K562 (cell line): ENCODE measurements at regions not wholly inside any gene's neighbourhood (a gene's known extent, or its start where the extent isn't known, plus 50 kb on each side); places are given as distances from the start of the nearest gene placed in this dataset.

Experiments used
- ATAC-seq: fragments of 200-7000 bp; cut with Tn5 transposase; 3 replicates; pipeline ENCODE4 v1.9.1; 2020; ENCODE audit warnings: moderate library complexity
- BruUV-seq: library from RNA; stranded (reverse); fragments of 400-500 nt; replicated peaks from 2 replicates; lab custom pipeline; 2021; lab: Mats Ljungman, UMichigan
- CTCF ChIA-PET: fragments of 300-600 bp; formaldehyde crosslinking; extraction: SDS; loops from one replicate; lab custom pipeline; 2021; ENCODE audit warnings: low intra/inter-chr PET ratio; lab: Yijun Ruan, JAX
- POLR2A ChIA-PET: fragments of 300-600, 350-650 bp; sonication (Branson Sonifier 250); formaldehyde crosslinking; extraction: SDS; loops from one replicate; lab custom pipeline; 2021; ENCODE audit warnings: antibody characterized with exemption, inconsistent platforms; lab: Yijun Ruan, JAX
- DNase-seq, 4 experiments: peaks; one replicate each; pipeline versions ENCODE4 v3.0.0 to v3.0.0-alpha.2; 2011 to 2018; ENCODE audit warnings: low spot score in 3 of 4, mixed read lengths in 3 of 4; ENCODE audit errors: extremely low read depth in 1 of 4
- FAIRE-seq: peaks from 2 replicates; lab custom pipeline; 2011; peaks lifted over from hg19 to GRCh38; lab: Jason Lieb, UNC
- H2AFZ ChIP-seq: 2 replicates; pipeline ENCODE4 v1.6.0; 2011; ENCODE audit warnings: low read depth, low read length, control low read depth, inconsistent platforms
- H3K27ac ChIP-seq: fragments of 200-600 bp; 3 replicates; pipeline ENCODE4 v1.8.0; 2011; ENCODE audit warnings: low read depth, mild to moderate bottlenecking, control low read depth, inconsistent platforms, low read length, moderate library complexity, mixed read lengths; ENCODE audit errors: extremely low read depth
- H3K27me3 ChIP-seq, 2 experiments: fragments of 300-600 bp in 1 of 2; 2 replicates in 1 of 2; 3 replicates in 1 of 2; pipeline versions ENCODE4 v1.6.0 to v1.8.0; 2011; ENCODE audit warnings: inconsistent platforms in 2 of 2, low read length in 2 of 2, mild to moderate bottlenecking in 1 of 2, mixed read lengths in 1 of 2, moderate library complexity in 1 of 2; ENCODE audit not compliant: control insufficient read depth in 2 of 2, insufficient read depth in 2 of 2
- H3K36me3 ChIP-seq: fragments of 300-600 bp; 3 replicates; pipeline ENCODE4 v1.8.0; 2011; ENCODE audit warnings: mild to moderate bottlenecking, low read length, inconsistent platforms; ENCODE audit not compliant: control insufficient read depth, insufficient read depth
- H3K4me1 ChIP-seq, 2 experiments: fragments of 200-600 bp in 1 of 2; replicated peaks in 1 of 2; 2 replicates in 1 of 2; 3 replicates in 1 of 2; pipeline versions ENCODE4 v1.5.1 to v1.8.0; 2011; ENCODE audit warnings: inconsistent platforms in 2 of 2, low read length in 2 of 2, mild to moderate bottlenecking in 1 of 2, mixed read lengths in 1 of 2, moderate library complexity in 1 of 2; ENCODE audit not compliant: control insufficient read depth in 2 of 2, insufficient read depth in 2 of 2
- H3K4me2 ChIP-seq: 2 replicates; pipeline ENCODE4 v1.6.1; 2011; ENCODE audit warnings: low read length, control low read depth, inconsistent platforms, mixed read lengths; ENCODE audit not compliant: insufficient read depth
- H3K4me3 ChIP-seq: fragments of 200-600 bp; sonication (generic), shearing (Covaris generic); 2 replicates; pipeline ENCODE4 v1.5.1; 2016; ENCODE audit warnings: control low read depth, inconsistent platforms
- H3K79me2 ChIP-seq: fragments of 200-600 bp; 3 replicates; pipeline ENCODE4 v1.8.0; 2011; ENCODE audit warnings: low read length, inconsistent platforms; ENCODE audit not compliant: control insufficient read depth, insufficient read depth
- H3K9ac ChIP-seq, 2 experiments: 2 replicates each; pipeline versions ENCODE4 v1.6.0 to v1.6.1; 2011; ENCODE audit warnings: low read depth in 2 of 2, low read length in 2 of 2, control low read depth in 1 of 2, inconsistent platforms in 1 of 2, mild to moderate bottlenecking in 1 of 2, mixed read lengths in 1 of 2; ENCODE audit not compliant: insufficient read depth in 1 of 2
- H3K9me1 ChIP-seq: one replicate; pipeline ENCODE4 v1.6.0; 2011; ENCODE audit warnings: inconsistent platforms, mild to moderate bottlenecking, low read length, moderate library complexity; ENCODE audit not compliant: control insufficient read depth, insufficient read depth
- H3K9me3 ChIP-seq: replicated peaks from 2 replicates; pipeline ENCODE4 v1.5.1; 2011; ENCODE audit warnings: low read depth, low read length, inconsistent platforms; ENCODE audit not compliant: control insufficient read depth, insufficient read depth
- H4K20me1 ChIP-seq: replicated peaks from 2 replicates; pipeline ENCODE4 v1.6.1; 2011; ENCODE audit warnings: low read length, inconsistent platforms, mixed read lengths; ENCODE audit not compliant: control insufficient read depth, insufficient read depth
- E2F6 ChIP-seq, 2 experiments: IDR thresholded peaks; 2 replicates each; pipeline ENCODE4 v1.6.1; 2011; ENCODE audit warnings: borderline replicate concordance in 1 of 2, control low read depth in 1 of 2, low read depth in 1 of 2, low read length in 1 of 2, mild to moderate bottlenecking in 1 of 2, mixed read lengths in 1 of 2, moderate library complexity in 1 of 2; ENCODE audit not compliant: insufficient read depth in 1 of 2, insufficient read length in 1 of 2, poor library complexity in 1 of 2, severe bottlenecking in 1 of 2; ENCODE audit errors: extremely low read depth in 1 of 2
- GTF2F1 ChIP-seq: IDR thresholded peaks from 2 replicates; pipeline ENCODE4 v1.6.1; 2011; ENCODE audit warnings: low read depth, low read length, improper control_type of control experiment
- MCM5 ChIP-seq: fragments of 450-650 bp; IDR thresholded peaks from 2 replicates; pipeline ENCODE4 v1.6.1; 2016; ENCODE audit warnings: low read depth
- NFXL1 ChIP-seq: fragments of 450-650 bp; formaldehyde crosslinking; IDR thresholded peaks from 2 replicates; pipeline ENCODE4 v1.4.0; 2021; ENCODE audit warnings: mild to moderate bottlenecking
- RFX1 ChIP-seq: fragments of 450-650 bp; IDR thresholded peaks from 2 replicates; pipeline ENCODE4 v1.6.1; 2016; ENCODE audit warnings: mild to moderate bottlenecking, moderate library complexity
- SMAD2 ChIP-seq: fragments of 150-350 bp; IDR thresholded peaks from 2 replicates; pipeline ENCODE4 v1.6.1; 2014; ENCODE audit warnings: low read depth, mild to moderate bottlenecking, low read length
- SRF ChIP-seq, 2 experiments: fragments of 250-450, 450-650 bp in 1 of 2; sonication (Bioruptor Pico) in 1 of 2; sonication (generic) in 1 of 2; formaldehyde crosslinking; IDR thresholded peaks; 2 replicates each; pipeline versions ENCODE4 v1.5.0 to v1.5.1; 2020 to 2022; ENCODE audit warnings: mild to moderate bottlenecking in 1 of 2, missing genetic modification reagents in 1 of 2
- ZNF436 ChIP-seq: fragments of 250-450, 450-650 bp; sonication (Bioruptor Pico); formaldehyde crosslinking; IDR thresholded peaks from 2 replicates; pipeline ENCODE4 v1.7.0; 2020; ENCODE audit warnings: mild to moderate bottlenecking
- WGBS: fragments of 100-300 bp; shearing (Covaris generic); methylation state at CpG from one replicate; pipeline ENCODE4 v1.1.6; 2016; ENCODE audit warnings: low coverage, mixed read lengths; ENCODE audit not compliant: insufficient coverage; ENCODE audit errors: missing lambda C conversion rate; 5-methylcytosine and 5-hydroxymethylcytosine counted together
- in situ Hi-C: fragments of 300-500 bp; cut with MboI; formaldehyde crosslinking; loops from 4 replicates; pipeline ENCODE4 v1.15.0; 2018; ENCODE audit warnings: inconsistent platforms, mixed read lengths
- intact Hi-C: fragments of 100-400 bp; cut with micrococcal nuclease; formaldehyde crosslinking; loops from 2 replicates; pipeline ENCODE4 v1.14.2; 2022

- Histone ChIP-seq H3K9ac (no peak overlapping the region), H3K9me1 (no peaks in the 10 kb centered on the region), H4K20me1 (no peaks in the 10 kb centered on the region), H3K36me3 (no peaks in the 10 kb centered on the region), H3K9me3 (no peaks in the 10 kb centered on the region), H3K4me2 (no peak overlapping the region), H3K27me3 (no peaks in the 10 kb centered on the region), H2AFZ (no peak overlapping the region), H3K4me1 (no peaks in the 10 kb centered on the region), H3K27ac (no peak overlapping the region), H3K79me2 (no peaks in the 10 kb centered on the region), H3K4me3 (no peak overlapping the region)
- no TSS peak for BruUV-seq
- no peak for TF ChIP-seq NFXL1
- TF ChIP-seq SMAD2: no peak
- TF ChIP-seq RFX1: no peak
- ATAC-seq: no peak
- CTCF ChIA-PET: no interaction called here
- FAIRE-seq: no peak
- in situ Hi-C loops: no loop called here
- POLR2A ChIA-PET: no interaction called here
- no peak for DNase-seq
- 0% methylated on average over 3 of the region's 3 CpGs for WGBS
- intact Hi-C loops: no loop called here
These were observed 184.0 kb upstream of the NEIL3 start for GRCh38 chr4:177125656-177126055.

- in situ Hi-C loops: no loop called here
- POLR2A ChIA-PET: no interaction called here
- intact Hi-C loops: no loop called here
These were observed 182.0 kb upstream of the NEIL3 start for GRCh38 chr4:177127658-177128057.

More at GRCh38 chr4:177127658-177128057, 182.0 kb upstream of the NEIL3 start:
- Histone ChIP-seq H3K4me3 (no peak overlapping the region), H3K4me2 (no peak overlapping the region), H3K36me3 (no peaks in the 10 kb centered on the region), H2AFZ (no peak overlapping the region), H3K79me2 (no peaks in the 10 kb centered on the region), H3K9ac (no peak overlapping the region), H3K27ac (no peak overlapping the region), H4K20me1 (no peaks in the 10 kb centered on the region), H3K9me3 (no peaks in the 10 kb centered on the region), H3K4me1 (no peaks in the 10 kb centered on the region), H3K9me1 (no peaks in the 10 kb centered on the region), H3K27me3 (no peaks in the 10 kb centered on the region)
- no peak for ATAC-seq
- DNase-seq: no peak
- TF ChIP-seq E2F6 (IDR thresholded peaks at IDR 0.05; ENCODE audit: borderline replicate concordance in 1 of 2, extremely low read depth in 1 of 2, insufficient read depth in 1 of 2, insufficient read length in 1 of 2, low read depth in 1 of 2, low read length in 1 of 2, poor library complexity in 1 of 2, severe bottlenecking in 1 of 2) (no peak), SRF (CRISPR knock-in tag; IDR thresholded peaks at IDR 0.05) (no peak), ZNF436 (CRISPR knock-in tag) (no peak), GTF2F1 (no peak), MCM5 (no peak)
- CTCF ChIA-PET: no interaction called here
- BruUV-seq: no TSS peak
- FAIRE-seq: no peak
